Progenitor cell of endocrine pancreas (in vitro differentiated cells): ENCODE measurements at regions not wholly inside any gene's neighbourhood (a gene's known extent, or its start where the extent isn't known, plus 50 kb on each side); places are given as distances from the start of the nearest gene placed in this dataset.

Experiments
- DNase-seq: peaks from one replicate; pipeline ENCODE4 v3.0.0; 2021; ENCODE audit warnings: low spot score; ENCODE audit not compliant: unreplicated experiment
- H3K27ac Mint-ChIP-seq: 2 replicates; pipeline ENCODE4 v1.8.0; 2021; ENCODE audit warnings: mild to moderate bottlenecking, moderate library complexity, mixed read lengths
- H3K27me3 Mint-ChIP-seq: 2 replicates; pipeline ENCODE4 v1.8.0; 2021; ENCODE audit warnings: mixed read lengths
- H3K36me3 Mint-ChIP-seq: 2 replicates; pipeline ENCODE4 v1.8.0; 2022; ENCODE audit warnings: mixed read lengths; ENCODE audit not compliant: insufficient read depth
- H3K4me1 Mint-ChIP-seq: 2 replicates; pipeline ENCODE4 v1.8.0; 2021; ENCODE audit warnings: low read depth, mixed read lengths
- H3K4me3 Mint-ChIP-seq: 2 replicates; pipeline ENCODE4 v1.8.0; 2021; ENCODE audit warnings: low read depth, mild to moderate bottlenecking, moderate library complexity, mixed read lengths
- H3K9me3 Mint-ChIP-seq: 2 replicates; pipeline ENCODE4 v1.8.0; 2021; ENCODE audit warnings: low read depth, mixed read lengths
- CTCF ChIP-seq: fragments of 200-600 bp; sonication (generic); IDR thresholded peaks from one replicate; pipeline ENCODE4 v1.5.0; 2021; ENCODE audit warnings: antibody characterized with exemption, mild to moderate bottlenecking; ENCODE audit not compliant: unreplicated experiment

- TF ChIP-seq CTCF: no peak
- no peak overlapping the region for H3K4me3 Mint-ChIP-seq
- no peak overlapping the region for H3K27ac Mint-ChIP-seq
- no peaks in the 10 kb centered on the region for H3K36me3 Mint-ChIP-seq
- DNase-seq: no peak
- H3K9me3 Mint-ChIP-seq: no peaks in the 10 kb centered on the region
- H3K27me3 Mint-ChIP-seq: no peaks in the 10 kb centered on the region
- H3K4me1 Mint-ChIP-seq: no peaks in the 10 kb centered on the region
These were observed 211.1 kb upstream of the ADAMTS9 start for GRCh38 chr3:64898941-64899340.

GRCh38 chr3:64895991-64896895 is 208.4 kb upstream of the ADAMTS9 start:
- Mint-ChIP-seq H3K36me3 (no peaks in the 10 kb centered on the region), H3K9me3 (no peaks in the 10 kb centered on the region), H3K27ac (no peak overlapping the region), H3K4me3 (no peak overlapping the region), H3K4me1 (no peaks in the 10 kb centered on the region), H3K27me3 (no peaks in the 10 kb centered on the region)
- DNase-seq: no peak
- TF ChIP-seq CTCF: no peak

- Mint-ChIP-seq H3K9me3 (no peaks in the 10 kb centered on the region), H3K4me1 (peaks cover 3% of the 10 kb centered on the region), H3K36me3 (no peaks in the 10 kb centered on the region), H3K4me3 (no peak overlapping the region), H3K27ac (no peak overlapping the region), H3K27me3 (no peaks in the 10 kb centered on the region)
- TF ChIP-seq CTCF: no peak
- no peak for DNase-seq
These were observed 207.5 kb upstream of the ADAMTS9 start for GRCh38 chr3:64895106-64895990.

- H3K4me3 Mint-ChIP-seq: no peak overlapping the region
- H3K36me3 Mint-ChIP-seq: no peaks in the 10 kb centered on the region
- H3K4me1 Mint-ChIP-seq: peaks cover 6% of the 10 kb centered on the region
- no peaks in the 10 kb centered on the region for H3K9me3 Mint-ChIP-seq
- no peak for TF ChIP-seq CTCF
- no peak for DNase-seq
- no peaks in the 10 kb centered on the region for H3K27me3 Mint-ChIP-seq
- no peak overlapping the region for H3K27ac Mint-ChIP-seq
These were observed 206.2 kb upstream of the ADAMTS9 start for GRCh38 chr3:64894006-64894405.

- no peak overlapping the region for H3K4me3 Mint-ChIP-seq
- DNase-seq: no peak
- H3K27me3 Mint-ChIP-seq: no peaks in the 10 kb centered on the region
- no peaks in the 10 kb centered on the region for H3K36me3 Mint-ChIP-seq
- no peak overlapping the region for H3K27ac Mint-ChIP-seq
- peaks cover 6% of the 10 kb centered on the region for H3K4me1 Mint-ChIP-seq
- no peaks in the 10 kb centered on the region for H3K9me3 Mint-ChIP-seq
- TF ChIP-seq CTCF: no peak
These were observed 205.0 kb upstream of the ADAMTS9 start for GRCh38 chr3:64892671-64893309.
